Epidermal melanocyte (primary cell): ENCODE measurements at regions not wholly inside any gene's neighbourhood (a gene's known extent, or its start where the extent isn't known, plus 50 kb on each side); places are given as distances from the start of the nearest gene placed in this dataset.
A peak's percentile ranks its signal among the peaks of the same experiment; 100 is the strongest.

Experiments
- DNase-seq: peaks from one replicate; pipeline ENCODE4 v3.0.0; 2011; ENCODE audit warnings: low spot score; ENCODE audit not compliant: insufficient read length

DNA sequence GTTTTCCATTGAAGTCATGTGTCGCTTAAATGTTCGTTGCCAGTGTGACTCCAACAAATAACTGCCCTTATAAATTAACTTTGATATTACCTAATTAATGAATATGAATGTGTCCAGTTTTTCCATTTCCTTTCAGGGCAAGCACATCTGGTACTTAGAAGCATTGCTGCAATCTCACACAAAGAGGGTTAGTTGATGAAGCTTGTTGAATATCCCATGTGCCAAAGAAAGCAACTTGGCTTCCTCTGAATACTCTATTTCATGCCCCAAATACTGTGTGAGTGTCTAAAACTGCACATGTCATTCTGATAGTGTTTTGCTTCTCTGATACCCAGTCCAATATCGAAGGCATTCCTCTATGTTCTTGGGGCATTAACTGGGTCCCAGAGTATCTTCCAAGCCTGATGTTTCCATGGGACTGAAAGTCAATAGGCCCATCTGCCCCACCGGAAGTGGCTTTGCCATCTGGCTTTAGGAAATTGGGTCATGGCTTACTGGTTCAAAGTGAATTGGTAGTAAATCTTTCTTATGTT, 75.8 kb upstream of the CNTN1 start:
- DNase-seq: no peak

DNA sequence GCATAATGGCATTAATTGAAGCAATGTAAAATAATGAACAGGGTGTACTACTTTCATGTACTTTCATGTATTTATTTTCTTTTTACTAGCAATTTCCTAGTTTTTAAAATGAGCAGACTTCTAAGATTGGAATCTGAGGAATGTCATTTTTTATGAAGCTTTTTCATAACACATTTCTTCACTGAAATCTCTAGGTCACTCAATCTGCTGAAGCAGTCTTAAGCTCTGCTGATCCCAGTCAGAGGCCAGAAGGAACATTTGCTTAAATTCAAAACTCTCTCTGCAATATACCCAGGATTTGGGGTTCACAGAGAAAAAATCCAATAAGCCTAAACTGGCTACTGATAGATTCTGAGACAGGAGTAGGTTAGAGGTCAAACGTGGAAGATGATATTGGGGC, 73.6 kb upstream of the CNTN1 start:
- peak; percentile 37 for DNase-seq

DNA sequence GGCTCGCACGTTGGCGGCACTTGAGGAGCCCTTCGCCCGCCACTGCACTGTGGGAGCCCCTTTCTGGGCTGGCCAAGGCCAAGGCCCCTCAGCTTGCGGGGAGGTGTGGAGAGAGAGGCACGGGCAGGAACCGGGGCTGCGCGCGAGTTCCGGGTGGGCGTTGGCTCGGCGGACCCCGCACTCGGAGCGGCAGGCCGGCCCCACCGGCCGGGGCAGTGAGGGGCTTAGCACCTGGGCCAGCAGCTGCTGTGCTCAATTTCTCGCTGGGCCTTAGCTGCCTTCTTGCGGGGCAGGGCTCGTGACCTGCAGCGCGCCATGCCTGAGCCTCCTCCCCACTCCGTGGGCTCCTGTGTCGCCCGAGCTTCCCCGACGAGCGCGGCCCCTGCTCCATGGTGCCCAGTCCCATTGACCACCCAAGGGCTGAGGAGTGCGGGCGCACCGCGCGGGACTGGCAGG, 71.6 kb upstream of the CNTN1 start:
- no peak for DNase-seq

DNA sequence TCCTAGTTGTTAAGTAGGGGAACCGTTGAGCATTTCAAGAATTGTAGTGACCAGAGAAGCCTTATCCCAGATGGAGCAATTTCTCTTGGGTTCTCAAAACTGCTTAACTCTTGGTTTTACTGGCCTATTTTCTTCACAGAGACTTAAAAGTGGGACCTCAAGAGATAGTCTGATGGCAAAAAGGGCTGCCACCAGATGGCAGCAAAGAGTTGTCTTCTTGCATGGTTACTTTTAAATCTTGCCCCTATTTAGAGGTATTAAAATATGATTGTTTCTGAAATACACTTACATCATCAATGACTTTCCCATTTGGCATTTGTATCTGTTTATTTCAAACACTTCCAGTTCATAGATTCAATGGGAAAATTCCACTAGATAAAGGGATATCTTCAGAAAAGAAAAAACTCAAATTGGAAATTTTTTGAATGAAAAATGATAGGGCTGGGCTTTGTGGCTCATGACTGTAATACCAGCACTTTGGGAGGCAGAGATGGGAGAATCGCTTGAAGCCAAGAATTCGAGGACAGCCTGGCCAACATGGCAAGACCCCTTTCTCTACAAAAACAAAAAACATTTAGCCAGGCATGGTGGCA, 69.9 kb upstream of the CNTN1 start:
- peak; percentile 57 for DNase-seq

DNA sequence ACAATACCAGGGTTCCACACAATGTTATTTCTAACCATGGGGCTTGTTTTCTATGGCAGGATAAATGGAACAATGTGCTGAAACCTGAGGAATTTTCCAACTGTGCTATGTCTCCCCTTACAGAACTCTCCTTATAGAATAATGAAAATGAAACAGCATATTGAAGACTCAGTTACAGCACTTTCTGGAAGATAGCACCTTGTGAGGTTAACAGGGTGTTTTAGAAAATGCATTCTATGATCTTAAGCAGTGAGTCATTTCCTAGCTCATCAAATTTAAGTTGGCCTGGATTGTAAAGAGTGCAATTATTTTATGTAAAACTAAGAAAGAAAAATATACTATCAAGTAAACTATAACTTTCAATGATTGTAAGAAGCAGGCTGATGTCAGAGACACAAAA, 60.1 kb upstream of the CNTN1 start:
- no peak for DNase-seq

DNA sequence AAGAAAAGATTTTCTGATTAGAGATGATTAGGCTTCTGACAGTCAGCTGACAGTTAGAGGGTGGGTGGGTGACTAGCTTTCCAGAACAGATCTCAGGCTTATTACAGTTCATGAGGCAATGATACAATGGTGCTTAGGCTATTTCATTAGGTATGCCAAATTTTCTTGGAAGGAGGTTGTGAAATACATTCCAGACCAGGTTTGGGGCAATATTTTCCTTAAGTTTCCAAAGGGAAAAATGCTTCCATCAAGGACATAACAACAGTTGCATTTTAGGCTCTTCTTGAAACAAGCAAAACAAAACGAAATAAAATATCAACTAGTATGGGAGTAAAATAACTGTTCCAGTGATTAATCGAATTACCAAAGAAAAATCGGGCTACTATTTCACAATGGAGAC, 59.3 kb upstream of the CNTN1 start:
- DNase-seq: no peak

DNA sequence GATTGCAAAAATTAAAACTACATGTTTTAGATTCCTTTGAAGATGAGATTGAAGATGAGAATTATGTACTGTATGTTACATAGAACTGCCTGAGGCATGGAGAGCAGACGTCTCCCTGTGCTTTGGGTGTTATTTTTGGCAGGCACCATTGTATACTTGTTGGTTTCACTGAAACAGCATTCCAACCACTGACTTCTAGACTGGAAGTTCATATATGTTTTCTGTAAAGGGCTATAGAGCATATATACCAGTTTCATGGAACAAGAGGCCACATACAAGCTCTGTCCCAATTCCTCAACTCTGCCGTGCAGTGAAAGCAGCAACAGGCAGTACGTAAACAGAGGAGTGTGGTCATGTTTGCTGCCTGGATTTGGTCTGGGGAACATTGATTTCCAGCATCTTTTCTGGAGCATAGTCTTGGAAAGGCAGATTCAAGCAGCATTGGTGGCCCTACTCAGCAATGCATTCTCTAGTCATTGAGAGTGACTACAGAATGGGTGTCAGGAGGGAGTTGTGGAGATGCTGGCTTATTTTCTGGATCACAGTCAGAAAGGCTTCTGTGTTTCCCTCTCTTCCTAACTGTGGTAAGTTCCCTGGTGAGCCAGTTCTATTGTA, 57.6 kb upstream of the CNTN1 start:
- no peak for DNase-seq

DNA sequence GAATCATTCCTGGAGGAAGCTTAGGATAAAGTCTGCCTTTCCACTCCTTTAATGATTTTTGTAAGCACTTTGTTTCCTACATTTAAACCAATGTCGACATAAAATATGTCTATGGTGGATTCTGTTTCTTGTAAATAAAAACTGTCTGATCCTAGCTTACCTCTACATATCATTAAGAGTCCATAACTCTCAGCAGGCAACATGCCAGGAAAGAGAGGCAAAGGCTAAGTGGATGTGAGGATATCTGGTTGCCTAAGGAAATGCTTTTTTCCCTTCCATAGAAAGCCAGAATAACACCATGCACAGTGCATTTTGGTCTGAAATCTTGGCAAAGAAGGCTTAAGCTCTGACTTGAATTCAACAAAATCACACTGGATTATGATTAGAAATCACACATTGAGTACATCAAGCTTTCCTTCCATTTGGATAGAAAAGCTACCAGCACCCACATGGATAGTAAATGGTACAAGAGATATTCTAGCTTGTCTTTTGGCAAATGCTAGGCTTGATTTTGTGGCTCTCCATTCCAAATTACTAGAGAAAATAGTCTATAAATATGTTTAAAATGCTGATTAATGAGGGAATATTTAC, 57.0 kb upstream of the CNTN1 start:
- DNase-seq: no peak
